CD4-positive, alpha-beta T cell (primary cell): ENCODE measurements at regions not wholly inside any gene's neighbourhood (a gene's known extent, or its start where the extent isn't known, plus 50 kb on each side); places are given as distances from the start of the nearest gene placed in this dataset.

Experiments
- ATAC-seq: fragments of 200-7000 bp; cut with Tn5 transposase; one replicate; pipeline ENCODE4 v1.10.0; 2022; ENCODE audit warnings: mild to moderate bottlenecking; ENCODE audit not compliant: poor library complexity
- CTCF ChIA-PET: fragments of 350-600 bp; sonication (Branson Sonifier 250); formaldehyde crosslinking; loops from one replicate; lab custom pipeline; 2021; ENCODE audit warnings: antibody characterized with exemption, inconsistent platforms; lab: Charles Lee
- POLR2A ChIA-PET: fragments of 350-600 bp; sonication (Branson Sonifier 250); formaldehyde crosslinking; loops from one replicate; lab custom pipeline; 2021; ENCODE audit warnings: antibody characterized with exemption, inconsistent platforms; lab: Charles Lee
- DNase-seq, 14 experiments: peaks; one replicate each; pipeline ENCODE4 v3.0.0-alpha.2; 2013 to 2020; ENCODE audit warnings: mixed read lengths in 2 of 14
- H3K27ac ChIP-seq, 2 donors: one replicate each; pipeline versions ENCODE4 v1.5.1 to v1.7.0; 2013; ENCODE audit warnings: low read length in 2 of 2, low read depth in 1 of 2, mild to moderate bottlenecking in 1 of 2
- H3K27me3 ChIP-seq, 2 experiments: 1 replicate in 1 of 2; 2 replicates in 1 of 2; pipeline versions ENCODE4 v1.6.1 to v1.7.0; 2013; ENCODE audit warnings: low read length in 2 of 2, control low read depth in 1 of 2, mild to moderate bottlenecking in 1 of 2, moderate library complexity in 1 of 2; ENCODE audit not compliant: insufficient read depth in 2 of 2, control insufficient read depth in 1 of 2
- H3K36me3 ChIP-seq: one replicate; pipeline ENCODE4 v1.6.1; 2013; ENCODE audit warnings: low read length, control low read depth; ENCODE audit not compliant: insufficient read depth
- H3K4me1 ChIP-seq: one replicate; pipeline ENCODE4 v1.6.1; 2013; ENCODE audit warnings: low read length, control low read depth; ENCODE audit not compliant: insufficient read depth
- H3K4me3 ChIP-seq: one replicate; pipeline ENCODE4 v1.5.1; 2013; ENCODE audit warnings: mild to moderate bottlenecking, low read length, moderate library complexity
- H3K9me3 ChIP-seq, 2 experiments: 1 replicate in 1 of 2; 2 replicates in 1 of 2; pipeline versions ENCODE4 v1.6.1 to v1.7.0; 2013; ENCODE audit warnings: low read length in 2 of 2, mild to moderate bottlenecking in 2 of 2, control low read depth in 1 of 2, moderate library complexity in 1 of 2; ENCODE audit not compliant: control insufficient read depth in 1 of 2, insufficient read depth in 1 of 2
- H3K27ac Mint-ChIP-seq: one replicate; pipeline ENCODE4 v1.8.0; 2020; ENCODE audit warnings: mixed read lengths
- H3K27me3 Mint-ChIP-seq: one replicate; pipeline ENCODE4 v1.8.0; 2021; ENCODE audit warnings: mixed read lengths
- H3K36me3 Mint-ChIP-seq: one replicate; pipeline ENCODE4 v1.8.0; 2021; ENCODE audit warnings: low read depth, mixed read lengths
- H3K4me1 Mint-ChIP-seq: one replicate; pipeline ENCODE4 v1.8.0; 2021; ENCODE audit warnings: low read depth, mixed read lengths
- H3K4me3 Mint-ChIP-seq: one replicate; pipeline ENCODE4 v1.8.0; 2020; ENCODE audit warnings: mild to moderate bottlenecking, mixed read lengths
- H3K9me3 Mint-ChIP-seq: one replicate; pipeline ENCODE4 v1.8.0; 2020; ENCODE audit warnings: mixed read lengths
- intact Hi-C, 2 experiments: fragments of 100-400 bp; cut with DNase I in 1 of 2; cut with micrococcal nuclease in 1 of 2; formaldehyde crosslinking; loops; one replicate each; pipeline versions ENCODE4 v1.15.1 to v1.9.0; 2023 to 2025; cut with DNase I, micrococcal nuclease
- TF ChIP-seq, protein P1 (sequence below): fragments of 200-600 bp; IDR thresholded peaks from one replicate; pipeline ENCODE4 v1.8.0; 2022; ENCODE audit warnings: antibody characterized with exemption, mild to moderate bottlenecking

- Mint-ChIP-seq H3K27me3 (no peaks in the 10 kb centered on the region), H3K4me1 (peaks cover 3% of the 10 kb centered on the region), H3K9me3 (no peaks in the 10 kb centered on the region), H3K36me3 (no peaks in the 10 kb centered on the region), H3K27ac (no peak overlapping the region), H3K4me3 (no peak overlapping the region)
- CTCF ChIA-PET, result no interaction called here
- Histone ChIP-seq H3K36me3 (no peaks in the 10 kb centered on the region), H3K4me3 (no peak overlapping the region), H3K27ac (no peak overlapping the region), H3K27me3 (no peaks in the 10 kb centered on the region), H3K9me3 (no peaks in the 10 kb centered on the region), H3K4me1 (no peaks in the 10 kb centered on the region)
- ATAC-seq, result no peak
- DNase-seq, result no peak
- POLR2A ChIA-PET, result no interaction called here
- intact Hi-C loops, result no loop called here
- TF ChIP-seq, protein P1, sequence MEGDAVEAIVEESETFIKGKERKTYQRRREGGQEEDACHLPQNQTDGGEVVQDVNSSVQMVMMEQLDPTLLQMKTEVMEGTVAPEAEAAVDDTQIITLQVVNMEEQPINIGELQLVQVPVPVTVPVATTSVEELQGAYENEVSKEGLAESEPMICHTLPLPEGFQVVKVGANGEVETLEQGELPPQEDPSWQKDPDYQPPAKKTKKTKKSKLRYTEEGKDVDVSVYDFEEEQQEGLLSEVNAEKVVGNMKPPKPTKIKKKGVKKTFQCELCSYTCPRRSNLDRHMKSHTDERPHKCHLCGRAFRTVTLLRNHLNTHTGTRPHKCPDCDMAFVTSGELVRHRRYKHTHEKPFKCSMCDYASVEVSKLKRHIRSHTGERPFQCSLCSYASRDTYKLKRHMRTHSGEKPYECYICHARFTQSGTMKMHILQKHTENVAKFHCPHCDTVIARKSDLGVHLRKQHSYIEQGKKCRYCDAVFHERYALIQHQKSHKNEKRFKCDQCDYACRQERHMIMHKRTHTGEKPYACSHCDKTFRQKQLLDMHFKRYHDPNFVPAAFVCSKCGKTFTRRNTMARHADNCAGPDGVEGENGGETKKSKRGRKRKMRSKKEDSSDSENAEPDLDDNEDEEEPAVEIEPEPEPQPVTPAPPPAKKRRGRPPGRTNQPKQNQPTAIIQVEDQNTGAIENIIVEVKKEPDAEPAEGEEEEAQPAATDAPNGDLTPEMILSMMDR, result no peak
Observed at GRCh38 chr14:98292191-98292590, 979.8 kb downstream of the BCL11B start.

- no peak overlapping the region for H3K27ac ChIP-seq
- no peaks in the 10 kb centered on the region for H3K9me3 ChIP-seq
- H3K36me3 Mint-ChIP-seq, result no peaks in the 10 kb centered on the region
- ChIA-PET POLR2A (interaction anchor here (0.8 kb wide), 1 partner anchor 148 kb away, joined by 3 read pairs; no protein-coding TSS in a partner anchor), CTCF (no interaction called here)
- no peak for ATAC-seq
- peaks cover 11% of the 10 kb centered on the region for H3K4me1 Mint-ChIP-seq
- no peak overlapping the region for H3K4me3 Mint-ChIP-seq
- no peaks in the 10 kb centered on the region for H3K27me3 Mint-ChIP-seq
- no peak overlapping the region for H3K27ac Mint-ChIP-seq
- no peak overlapping the region for H3K4me3 ChIP-seq
- no peaks in the 10 kb centered on the region for H3K9me3 Mint-ChIP-seq
- H3K27me3 ChIP-seq, result no peaks in the 10 kb centered on the region
- TF ChIP-seq, protein P1, result no peak
- intact Hi-C loops, result no loop called here
- DNase-seq, result no peak
- no peaks in the 10 kb centered on the region for H3K4me1 ChIP-seq
- H3K36me3 ChIP-seq, result no peaks in the 10 kb centered on the region
Observed at GRCh38 chr14:98293576-98293975, 978.4 kb downstream of the BCL11B start.

DNA sequence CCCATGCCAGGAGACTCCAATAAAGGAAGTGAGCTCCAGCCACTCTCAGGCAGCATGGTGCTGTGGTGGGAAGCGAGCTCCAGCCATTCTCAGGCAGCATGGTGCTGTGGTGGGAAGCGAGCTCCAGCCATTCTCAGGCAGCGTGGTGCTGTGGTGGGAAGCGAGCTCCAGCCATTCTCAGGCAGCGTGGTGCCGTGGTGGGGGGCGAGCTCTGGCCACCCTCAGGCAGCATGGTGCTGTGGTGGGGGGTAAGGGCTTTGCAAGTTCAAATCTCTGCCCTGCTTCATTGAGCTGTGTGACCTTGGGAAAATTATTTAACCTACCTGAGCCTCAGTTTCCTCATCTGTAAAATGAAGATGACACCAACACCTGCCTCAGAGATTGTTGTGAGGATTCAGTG lies 975.1 kb downstream of the BCL11B start:
- TF ChIP-seq, protein P1, result no peak
- no peaks in the 10 kb centered on the region for H3K36me3 ChIP-seq
- CTCF ChIA-PET, result interaction anchor here (0.6 kb wide), 1 partner anchor 9 kb away, joined by 4 read pairs; no protein-coding TSS in a partner anchor

More for the DNA sequence above, 975.1 kb downstream of the BCL11B start:
- Mint-ChIP-seq H3K4me3 (no peak overlapping the region), H3K27ac (no peak overlapping the region), H3K4me1 (peaks cover 27% of the 10 kb centered on the region), H3K27me3 (no peaks in the 10 kb centered on the region), H3K36me3 (no peaks in the 10 kb centered on the region), H3K9me3 (no peaks in the 10 kb centered on the region)
- intact Hi-C loops, result no loop called here
- POLR2A ChIA-PET, result no interaction called here
- Histone ChIP-seq H3K27me3 (no peaks in the 10 kb centered on the region), H3K4me3 (no peak overlapping the region), H3K27ac (no peak overlapping the region), H3K4me1 (no peaks in the 10 kb centered on the region), H3K9me3 (no peaks in the 10 kb centered on the region)
- DNase-seq (no peak), ATAC-seq (no peak)
